HG03064 (cell line): ENCODE measurements at regions not wholly inside any gene's neighbourhood (a gene's known extent, or its start where the extent isn't known, plus 50 kb on each side); places are given as distances from the start of the nearest gene placed in this dataset.
"Not testable (repeated sequence)": the region's sequence is repeated elsewhere in the genome, so short reads cannot be mapped to it uniquely, and the experiment has no call there.

Experiments
- ATAC-seq: cut with Tn5 transposase; IDR thresholded peaks from one replicate; pipeline ENCODE4 v1.9.1; 2021; ENCODE audit warnings: low read depth; ENCODE audit not compliant: unreplicated experiment

DNA sequence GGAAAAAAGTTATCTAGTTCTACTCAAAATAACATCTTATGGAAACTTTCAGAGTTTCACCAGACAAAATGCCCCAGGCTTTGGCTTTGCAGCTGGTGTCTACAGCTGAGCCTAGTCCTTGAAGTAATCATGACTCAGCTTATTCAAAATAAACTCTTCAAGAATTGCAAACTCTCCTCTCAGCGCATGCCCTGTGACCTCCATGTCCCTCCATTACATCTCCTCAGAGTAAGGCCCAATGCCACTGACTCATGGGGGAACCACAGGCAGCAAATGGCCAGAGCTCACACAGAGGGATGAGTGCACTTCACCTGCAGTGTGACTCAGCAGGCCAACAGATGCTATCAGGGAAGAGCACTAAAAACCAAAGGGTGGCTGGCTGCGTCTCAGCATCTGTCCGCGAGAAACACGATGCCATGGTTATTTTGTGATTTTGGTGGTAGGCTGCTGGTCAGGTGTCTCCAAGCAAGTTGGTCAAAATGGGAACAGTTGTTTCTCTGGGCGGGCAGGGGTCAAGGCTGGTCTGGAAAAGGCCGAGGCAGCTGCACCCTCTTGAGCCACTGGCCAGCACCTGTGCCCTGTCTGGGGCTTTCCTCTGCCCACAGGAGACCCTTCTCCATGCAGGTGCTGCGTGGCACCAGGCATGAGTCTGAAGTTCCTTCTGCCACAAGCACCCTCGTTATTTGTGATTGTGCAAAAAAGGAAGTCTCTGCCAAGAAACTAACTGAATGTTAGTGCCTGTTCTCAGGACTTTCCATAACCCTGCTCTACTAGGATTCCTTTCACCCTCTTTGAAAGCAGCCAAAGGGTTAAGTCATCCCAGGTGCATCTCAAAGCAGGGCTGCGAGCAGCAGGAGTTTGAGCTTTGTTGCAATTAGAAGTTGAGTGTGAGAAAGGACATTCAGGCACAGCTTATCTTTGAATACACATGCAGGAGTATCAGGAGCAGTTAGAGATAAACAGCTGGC is 118.1 kb upstream of the PLGLB2 start:
- ATAC-seq, result not testable (repeated sequence)

DNA sequence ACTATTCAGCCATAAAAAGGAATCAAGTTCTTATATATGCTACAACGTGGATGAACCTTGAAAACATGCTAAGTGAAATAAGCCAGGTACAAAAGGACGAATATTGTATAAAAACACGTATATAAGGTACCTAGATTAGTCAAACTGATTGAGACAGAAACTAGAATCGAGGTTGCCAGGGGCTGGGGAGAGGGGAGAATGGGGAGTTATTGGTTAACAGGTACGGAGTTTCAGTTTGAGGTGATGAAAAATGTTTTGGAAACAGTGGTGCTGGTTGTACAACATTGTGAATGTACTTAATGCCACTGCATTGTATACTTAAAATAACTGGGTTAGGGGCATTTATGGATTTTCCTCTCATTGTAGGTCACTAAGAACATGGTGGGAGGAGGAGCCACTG is 117.0 kb upstream of the PLGLB2 start:
- ATAC-seq, result not testable (repeated sequence)

DNA sequence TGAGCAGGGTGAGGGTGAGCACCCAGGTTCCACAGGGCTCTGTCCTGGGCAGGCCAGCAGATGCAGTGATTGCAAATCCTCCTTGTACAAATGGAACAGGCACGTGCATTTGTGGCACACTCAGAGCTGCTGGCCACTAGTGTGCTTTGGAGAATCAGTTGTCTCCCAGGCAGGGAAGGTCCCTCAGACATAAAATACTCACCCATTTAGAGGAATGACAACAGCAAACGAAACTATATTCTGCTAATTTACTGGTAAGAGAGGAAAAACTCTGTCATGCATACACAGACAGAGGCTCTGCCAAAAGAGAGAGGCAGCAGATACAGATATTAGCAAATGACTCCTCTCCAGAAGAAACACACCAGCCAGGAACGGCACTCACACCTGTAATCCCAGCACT is 116.5 kb upstream of the PLGLB2 start:
- not testable (repeated sequence) for ATAC-seq

DNA sequence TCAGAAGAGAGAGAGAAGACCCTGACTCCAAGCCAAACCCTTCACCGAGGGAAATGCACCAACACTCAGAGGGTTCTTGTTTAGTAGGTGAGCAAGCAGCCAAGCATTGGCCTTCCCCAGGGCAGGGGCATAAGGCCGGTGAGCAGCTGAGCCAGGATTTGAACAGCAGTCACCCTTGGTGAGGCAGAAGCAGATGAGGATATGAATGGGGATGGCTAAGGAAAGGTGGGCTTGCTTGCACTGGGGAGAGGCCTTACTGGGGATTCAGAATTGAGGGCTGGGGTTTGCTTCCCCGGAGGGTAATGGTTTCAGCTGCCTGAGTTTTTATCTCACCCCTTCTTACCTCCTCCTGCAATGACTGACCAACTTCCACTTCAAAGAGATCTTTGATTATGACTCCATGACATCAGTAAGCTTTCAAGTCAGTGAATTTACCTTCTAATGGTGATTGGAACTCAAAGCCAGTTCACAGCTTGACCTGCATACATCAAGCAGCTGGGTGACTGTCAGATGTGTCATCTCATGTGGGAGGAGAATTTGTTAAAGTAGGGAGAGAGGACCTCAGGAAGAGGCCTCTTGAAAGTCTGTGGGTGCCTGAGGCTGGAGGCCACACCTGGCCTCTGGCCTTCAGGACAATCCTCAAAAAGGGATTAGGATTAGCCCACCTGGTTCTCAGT is 114.5 kb upstream of the PLGLB2 start:
- ATAC-seq, result not testable (repeated sequence)

DNA sequence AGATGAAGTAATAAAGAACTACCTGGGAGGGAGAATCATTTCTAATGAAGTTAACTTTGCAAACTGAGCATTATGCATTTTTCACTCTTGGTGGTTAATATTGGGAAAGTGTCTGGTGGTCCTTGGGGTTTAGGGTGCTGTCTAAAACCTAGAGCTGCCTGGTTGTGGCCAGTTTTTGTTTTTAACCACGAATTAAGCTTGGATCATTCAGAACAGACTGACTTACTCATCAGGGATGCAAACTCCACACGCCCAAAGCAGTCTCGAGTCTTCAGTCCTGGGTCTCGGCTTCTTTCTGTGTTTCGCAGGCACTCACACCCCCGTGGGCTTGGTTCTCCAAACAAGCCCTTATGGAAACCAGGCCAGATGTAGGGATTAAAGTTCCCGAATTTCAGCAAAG is 113.8 kb upstream of the PLGLB2 start:
- ATAC-seq, result not testable (repeated sequence)

DNA sequence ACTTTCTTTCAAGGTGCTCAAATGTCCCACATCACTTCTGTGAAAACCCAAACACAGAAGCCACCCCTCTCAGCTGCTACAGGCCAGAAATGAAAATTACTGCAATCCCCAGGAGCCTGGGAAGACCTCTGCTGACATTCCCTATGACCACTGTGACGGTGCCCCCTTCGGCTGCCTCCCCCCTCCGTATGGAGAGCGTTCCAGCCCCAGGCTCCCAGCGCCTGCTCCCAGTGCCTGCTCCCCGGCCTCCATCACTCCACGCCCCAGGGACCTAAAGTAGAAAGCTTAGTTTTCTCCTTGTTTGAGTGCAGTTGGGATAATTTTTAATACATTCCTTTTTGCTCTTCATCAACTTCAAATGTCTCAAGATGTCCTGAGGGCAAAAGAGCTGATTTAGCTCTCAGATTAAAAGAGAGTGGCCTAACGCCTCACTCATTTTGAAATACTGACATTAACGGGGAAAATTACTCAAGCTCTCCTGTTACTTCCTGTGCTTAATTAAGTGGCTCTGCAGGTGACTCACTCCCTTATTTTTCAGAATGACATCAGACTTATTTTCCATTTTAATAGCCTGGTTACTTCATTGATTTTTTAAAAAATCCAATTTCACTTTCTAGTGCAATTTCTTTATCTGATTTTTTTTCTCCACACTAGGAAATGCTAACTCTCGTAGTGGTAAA is 112.8 kb upstream of the PLGLB2 start:
- not testable (repeated sequence) for ATAC-seq

DNA sequence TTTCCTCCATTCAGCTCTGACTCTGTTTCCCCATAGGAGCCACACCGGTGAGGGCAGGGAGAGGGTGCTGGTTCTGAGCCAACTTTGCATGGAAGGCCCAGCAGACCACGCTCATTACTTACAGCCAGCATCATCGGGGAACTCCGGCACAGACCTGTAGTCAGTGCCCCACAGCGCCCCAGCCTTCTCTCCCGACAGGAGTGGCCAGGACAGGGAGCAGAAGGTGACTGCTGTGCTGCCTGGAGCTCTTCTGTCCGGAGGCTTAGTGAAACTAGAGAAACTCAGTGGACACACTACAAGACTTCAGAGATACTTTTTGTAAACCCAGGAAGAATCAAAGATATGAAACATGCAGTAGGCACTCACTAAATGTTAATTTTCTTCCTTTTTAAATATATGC is 111.6 kb upstream of the PLGLB2 start:
- ATAC-seq, result not testable (repeated sequence)

DNA sequence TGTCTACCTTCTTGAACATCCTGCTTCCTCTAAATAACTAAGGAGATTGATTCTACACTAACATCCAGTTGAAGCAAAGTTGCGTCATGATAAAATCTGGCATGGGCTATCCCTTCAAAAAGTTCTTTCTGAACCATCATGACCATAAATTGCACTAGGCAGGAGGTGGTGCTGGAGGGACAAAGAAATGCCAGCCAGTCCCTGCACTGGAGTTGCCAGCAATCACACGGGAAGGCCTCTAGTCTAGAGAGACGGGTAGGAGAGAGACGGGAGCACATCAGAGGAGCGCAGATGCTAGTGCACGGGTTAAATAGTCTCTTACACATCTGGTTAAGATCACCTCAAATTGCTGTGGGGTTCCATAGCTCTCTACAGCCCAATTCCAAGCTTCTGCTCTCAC is 111.2 kb upstream of the PLGLB2 start:
- not testable (repeated sequence) for ATAC-seq

DNA sequence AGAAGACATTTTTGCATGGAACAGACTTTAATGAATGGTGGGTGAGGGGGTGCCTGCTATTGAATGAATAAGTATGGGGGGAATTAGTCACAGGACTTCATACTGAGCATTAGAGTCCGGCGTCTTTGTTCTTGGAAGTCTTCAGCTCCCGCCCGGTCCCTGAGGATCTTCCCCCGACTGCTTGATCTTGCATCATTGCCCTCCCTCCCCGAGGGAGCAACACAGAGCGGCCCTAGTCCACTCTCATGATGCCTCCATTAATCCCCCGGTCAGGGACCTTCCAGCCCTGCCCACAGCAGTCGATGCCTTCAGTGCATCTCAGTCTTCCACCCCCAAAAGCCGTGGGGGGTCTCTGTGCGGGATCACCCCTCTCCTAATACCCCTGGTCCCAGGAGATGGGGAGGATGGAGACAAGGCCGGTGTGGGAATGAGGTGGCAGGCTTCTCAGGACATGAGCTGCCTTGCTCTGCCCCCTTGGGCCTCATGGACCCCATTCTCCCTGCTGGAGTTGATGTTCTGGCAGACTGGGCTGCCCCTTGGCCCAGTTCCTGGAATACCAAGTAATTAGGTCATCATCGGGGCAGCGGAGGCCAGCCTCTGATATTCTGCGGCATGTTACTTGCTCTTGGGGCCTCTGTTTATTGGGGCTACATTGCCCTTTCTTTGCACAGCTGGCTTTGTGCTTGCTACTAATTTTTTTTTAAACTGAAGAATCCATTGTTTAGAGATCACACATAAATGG is 110.5 kb upstream of the PLGLB2 start:
- not testable (repeated sequence) for ATAC-seq

DNA sequence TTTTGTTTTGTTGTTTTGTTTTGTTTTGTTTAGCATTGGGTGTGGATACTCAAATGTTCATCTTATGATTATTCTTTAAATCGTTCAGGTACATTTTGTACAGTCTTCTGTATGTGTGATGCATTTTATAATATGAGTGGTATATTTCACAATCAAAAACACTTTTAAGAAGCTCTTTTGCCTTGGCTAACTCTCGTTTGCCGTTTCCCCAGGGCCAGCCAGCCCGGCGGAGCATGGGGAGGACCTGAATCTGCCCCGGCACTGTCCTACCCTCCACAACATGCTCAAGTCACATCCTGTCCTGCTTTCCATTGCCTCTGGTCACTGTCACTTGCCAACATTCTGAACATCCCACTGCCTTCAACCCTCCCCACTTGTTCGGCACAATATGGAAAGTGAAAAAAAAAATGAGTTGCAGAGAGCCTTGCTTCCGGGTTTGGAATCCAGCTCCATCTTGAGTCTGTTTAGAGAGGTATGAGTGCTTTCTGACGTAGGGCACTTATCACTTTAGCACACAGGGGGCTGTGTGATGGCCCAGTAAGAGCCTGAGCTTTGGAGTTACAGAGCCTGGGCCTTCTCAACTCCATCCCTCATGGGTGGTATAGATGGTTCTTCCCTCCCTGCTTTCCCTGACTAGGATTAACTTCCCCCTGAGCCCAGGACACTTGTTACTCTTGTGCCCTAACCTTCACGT is 109.6 kb upstream of the PLGLB2 start:
- ATAC-seq, result not testable (repeated sequence)

DNA sequence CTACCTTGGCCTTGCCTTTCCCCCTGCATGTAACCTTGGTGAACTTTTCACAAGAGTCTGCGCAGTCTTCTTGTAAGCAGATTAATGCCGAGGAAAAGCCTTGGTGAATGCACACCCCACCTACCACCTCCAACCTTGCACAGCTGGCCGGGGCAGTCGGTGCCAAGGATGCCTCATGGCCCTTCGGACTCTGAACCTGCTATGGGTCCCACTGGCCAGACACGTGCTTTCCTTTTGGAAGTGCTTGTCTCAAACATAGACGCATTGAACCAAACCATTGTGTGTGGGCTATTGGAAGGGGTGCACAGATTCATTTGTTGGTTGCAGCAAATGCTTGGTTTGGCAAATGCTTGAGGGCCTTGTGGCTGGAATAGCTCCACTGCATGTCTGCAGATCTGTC is 109.0 kb upstream of the PLGLB2 start:
- not testable (repeated sequence) for ATAC-seq

DNA sequence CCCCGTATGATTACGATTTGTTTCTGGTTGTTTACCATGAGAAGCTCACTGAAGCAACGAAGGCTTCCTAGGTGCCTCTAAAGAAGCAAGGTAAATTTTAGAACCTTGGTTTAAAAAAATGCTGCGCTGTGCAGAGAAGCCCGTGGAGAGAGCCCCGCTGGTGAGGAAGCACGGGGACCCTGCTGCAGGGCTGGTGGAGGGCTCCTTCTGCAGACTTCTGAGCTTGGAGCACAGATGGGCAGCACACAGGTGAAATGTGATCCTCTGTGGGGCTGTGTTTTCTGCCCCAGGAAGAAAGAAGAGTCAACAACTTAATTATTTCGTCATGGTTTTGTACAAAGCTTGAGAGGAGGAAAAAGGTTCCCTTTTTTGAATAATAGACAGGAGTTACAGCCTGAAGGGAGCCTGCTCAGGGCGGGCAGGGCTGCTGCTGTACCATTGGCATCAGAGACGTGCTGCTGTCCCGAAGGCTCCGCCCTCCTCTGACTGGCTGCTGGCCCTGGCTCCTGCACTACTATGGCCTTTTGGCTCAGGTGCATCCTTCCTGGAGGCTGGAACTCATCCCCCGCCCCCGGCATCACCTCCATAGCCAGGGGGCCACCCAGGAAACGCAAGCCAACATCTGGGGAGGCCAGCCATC is 108.0 kb upstream of the PLGLB2 start:
- ATAC-seq, result not testable (repeated sequence)

DNA sequence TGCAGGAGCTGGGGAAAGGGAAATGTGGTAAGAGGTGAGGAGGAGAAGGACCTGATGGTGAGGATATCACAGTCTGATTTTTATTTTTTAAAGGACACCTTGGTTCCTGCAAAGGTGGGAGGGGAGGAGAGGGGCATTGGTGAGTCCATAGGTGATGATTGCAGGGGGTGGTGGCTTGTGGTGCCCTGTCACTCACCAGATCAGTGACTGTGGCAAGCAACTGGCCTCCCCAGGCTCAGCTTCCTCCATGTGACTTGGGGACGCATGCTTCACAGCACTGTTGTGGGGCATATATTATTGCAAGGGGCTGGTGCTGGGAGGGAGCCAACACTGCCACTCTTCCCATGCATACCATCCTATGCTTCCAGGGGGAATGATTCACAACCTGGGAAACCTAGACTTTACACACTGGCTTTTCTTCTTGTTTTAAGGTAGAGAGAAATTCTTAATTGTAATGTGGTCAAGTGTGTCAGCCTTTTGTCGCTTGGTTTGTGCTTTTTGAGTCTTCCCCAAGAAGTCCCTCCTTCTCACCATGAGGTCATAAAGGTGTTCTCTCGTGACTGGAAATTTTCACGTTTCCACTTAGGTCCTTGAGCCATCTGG is 106.8 kb upstream of the PLGLB2 start:
- not testable (repeated sequence) for ATAC-seq

DNA sequence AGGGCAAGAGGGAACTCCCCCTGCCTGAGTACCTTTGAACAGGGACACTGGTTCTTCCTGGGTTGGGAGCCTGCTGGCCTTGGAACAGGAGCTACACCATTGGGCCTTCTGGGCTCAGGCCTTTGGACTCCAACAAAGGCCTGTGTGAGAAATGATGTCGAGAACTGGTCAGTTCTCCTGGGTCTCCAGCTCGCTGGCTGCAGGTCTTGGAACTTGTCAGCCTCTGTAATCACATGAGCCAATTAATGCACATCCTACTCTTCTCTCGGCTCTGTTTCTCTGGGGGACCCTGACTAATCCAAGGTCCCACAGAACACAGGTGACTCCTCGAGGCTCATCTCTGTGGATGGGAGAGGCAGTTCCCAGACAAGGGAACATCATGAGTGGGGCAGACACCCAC is 104.7 kb upstream of the PLGLB2 start:
- ATAC-seq, result not testable (repeated sequence)

DNA sequence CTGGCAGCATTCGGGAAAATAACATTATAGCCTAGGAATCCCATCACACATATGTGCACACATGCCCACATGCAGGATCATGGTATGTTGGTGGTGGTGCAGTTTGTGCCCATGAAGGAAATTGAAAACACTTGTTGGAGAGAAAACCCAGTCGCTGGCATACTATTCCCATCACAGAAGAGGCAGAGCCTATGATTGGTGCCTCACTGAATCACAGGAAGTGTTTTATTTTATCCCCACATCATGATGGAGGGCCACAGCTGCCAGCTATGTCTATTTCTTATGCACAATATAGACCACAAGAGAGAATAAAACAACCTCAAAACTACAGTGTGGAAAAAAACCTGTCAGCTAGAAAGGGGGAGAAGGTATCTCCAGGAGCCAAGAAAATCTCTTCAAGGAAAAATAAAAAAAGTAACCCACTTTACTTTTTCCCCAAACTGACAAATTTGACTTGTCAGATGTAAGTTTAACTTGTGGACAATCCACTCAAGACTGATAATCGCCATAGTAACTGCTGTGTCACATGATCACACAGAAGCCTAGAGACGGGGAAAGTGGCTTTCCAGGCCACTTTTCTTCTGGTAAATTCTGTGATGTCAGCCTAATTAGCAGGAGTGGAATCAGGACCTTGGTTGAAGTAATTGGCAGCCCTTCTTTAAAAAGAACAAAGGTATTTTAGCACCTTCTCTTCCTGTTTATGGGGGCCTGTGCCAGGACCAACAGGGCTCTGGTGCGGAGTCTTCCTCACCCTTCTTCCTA is 100.0 kb upstream of the PLGLB2 start:
- ATAC-seq, result not testable (repeated sequence)

DNA sequence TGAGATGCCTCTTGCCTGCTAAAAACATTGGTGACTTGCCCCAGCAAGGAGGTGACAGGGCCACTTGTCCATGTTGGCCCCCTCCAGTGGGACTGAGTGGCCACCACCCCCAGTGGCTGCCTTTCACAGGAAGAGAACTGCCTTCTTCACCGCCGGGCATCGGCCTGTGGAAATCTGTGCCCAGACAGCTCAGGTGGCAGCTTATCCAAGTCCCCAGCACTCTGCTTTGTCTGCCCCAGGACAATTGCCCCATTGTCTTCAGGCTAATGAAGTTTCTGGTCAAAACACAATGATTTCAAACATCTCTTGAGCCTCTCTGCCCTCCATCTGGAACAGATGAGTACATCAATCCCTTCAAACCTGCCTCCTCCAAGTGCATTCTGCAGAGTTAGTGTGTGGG is 99.1 kb upstream of the PLGLB2 start:
- not testable (repeated sequence) for ATAC-seq

DNA sequence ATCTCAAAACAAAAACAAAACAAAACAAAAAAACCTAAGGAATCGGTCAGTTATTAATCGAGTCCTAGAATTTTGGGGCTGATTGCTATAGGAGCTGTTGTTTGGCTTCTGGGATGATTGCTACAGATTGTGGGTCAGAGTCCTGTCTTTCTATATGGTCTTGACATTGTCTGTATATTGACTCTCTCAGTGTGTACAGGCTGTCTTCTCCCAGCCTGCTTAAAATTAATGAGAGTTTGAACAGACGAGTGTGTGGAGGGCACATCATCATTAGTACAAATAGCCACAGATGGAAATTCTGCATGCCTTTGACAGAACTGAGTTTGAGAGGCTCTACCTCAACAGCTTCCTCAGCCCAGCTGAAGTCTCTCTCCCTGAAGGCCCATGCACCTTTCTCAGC is 98.0 kb upstream of the PLGLB2 start:
- not testable (repeated sequence) for ATAC-seq

DNA sequence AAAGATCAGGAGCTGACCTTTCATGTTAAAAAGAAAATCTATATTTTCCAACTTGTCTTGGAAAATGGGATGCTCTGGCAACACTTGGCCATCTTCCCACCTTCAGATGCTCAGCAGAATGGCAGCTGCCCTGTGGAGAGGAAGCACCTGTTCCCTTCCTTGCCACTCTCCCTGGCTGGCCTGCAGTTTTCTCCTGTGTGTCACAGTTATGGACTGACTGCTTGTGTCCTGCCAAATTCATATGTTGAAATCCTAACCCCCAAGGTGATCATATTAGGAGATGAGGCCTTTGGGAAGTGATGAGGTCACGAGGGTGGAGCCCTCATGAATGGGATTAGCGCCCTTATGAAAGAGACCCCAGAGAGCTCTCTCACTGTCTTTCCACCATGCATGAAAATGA is 97.0 kb upstream of the PLGLB2 start:
- not testable (repeated sequence) for ATAC-seq
